Ovary (tissue), 3 donors: ENCODE measurements at regions not wholly inside any gene's neighbourhood (a gene's known extent, or its start where the extent isn't known, plus 50 kb on each side); places are given as distances from the start of the nearest gene placed in this dataset.

Experiments
- CTCF ChIP-seq, 3 donors: fragments of 450-650 bp in 2 of 3; fragments of 200-600 bp in 1 of 3; IDR thresholded peaks; one replicate each; pipeline versions ENCODE4 v1.5.1 to v1.8.0; 2016 to 2022; ENCODE audit warnings: antibody characterized with exemption in 3 of 3, mild to moderate bottlenecking in 1 of 3
- POLR2A ChIP-seq: fragments of 450-650 bp; IDR thresholded peaks from one replicate; pipeline ENCODE4 v1.6.1; 2017; ENCODE audit warnings: antibody characterized with exemption, mild to moderate bottlenecking, moderate library complexity
- donor health status: DM: no; HTN: no; CAD: no.

- TF ChIP-seq POLR2A (no peak), CTCF (IDR thresholded peaks at IDR 0.05) (no peak)
These were observed 241.5 kb upstream of the GCFC2 start for GRCh38 chr2:75952173-75952572.
